ENCODE measurements at regions not wholly inside any gene's neighbourhood (a gene's known extent, or its start where the extent isn't known, plus 50 kb on each side); places are given as distances from the start of the nearest gene placed in this dataset.

GRCh38 chr4:136198358-136198757, 1333.9 kb downstream of the PCDH18 start:
- TF ChIP-seq, protein P1, sequence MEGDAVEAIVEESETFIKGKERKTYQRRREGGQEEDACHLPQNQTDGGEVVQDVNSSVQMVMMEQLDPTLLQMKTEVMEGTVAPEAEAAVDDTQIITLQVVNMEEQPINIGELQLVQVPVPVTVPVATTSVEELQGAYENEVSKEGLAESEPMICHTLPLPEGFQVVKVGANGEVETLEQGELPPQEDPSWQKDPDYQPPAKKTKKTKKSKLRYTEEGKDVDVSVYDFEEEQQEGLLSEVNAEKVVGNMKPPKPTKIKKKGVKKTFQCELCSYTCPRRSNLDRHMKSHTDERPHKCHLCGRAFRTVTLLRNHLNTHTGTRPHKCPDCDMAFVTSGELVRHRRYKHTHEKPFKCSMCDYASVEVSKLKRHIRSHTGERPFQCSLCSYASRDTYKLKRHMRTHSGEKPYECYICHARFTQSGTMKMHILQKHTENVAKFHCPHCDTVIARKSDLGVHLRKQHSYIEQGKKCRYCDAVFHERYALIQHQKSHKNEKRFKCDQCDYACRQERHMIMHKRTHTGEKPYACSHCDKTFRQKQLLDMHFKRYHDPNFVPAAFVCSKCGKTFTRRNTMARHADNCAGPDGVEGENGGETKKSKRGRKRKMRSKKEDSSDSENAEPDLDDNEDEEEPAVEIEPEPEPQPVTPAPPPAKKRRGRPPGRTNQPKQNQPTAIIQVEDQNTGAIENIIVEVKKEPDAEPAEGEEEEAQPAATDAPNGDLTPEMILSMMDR (IDR thresholded peaks at IDR 0.05): no peak

GRCh38 chr4:136194962-136195361, 1337.3 kb downstream of the PCDH18 start:
- TF ChIP-seq, protein P1 (IDR thresholded peaks at IDR 0.05): no peak

GRCh38 chr4:136186650-136187049, 1345.6 kb downstream of the PCDH18 start:
- TF ChIP-seq, protein P1 (IDR thresholded peaks at IDR 0.05): no peak

GRCh38 chr4:136183513-136183912, 1348.8 kb downstream of the PCDH18 start:
- TF ChIP-seq, protein P1 (IDR thresholded peaks at IDR 0.05): no peak

DNA sequence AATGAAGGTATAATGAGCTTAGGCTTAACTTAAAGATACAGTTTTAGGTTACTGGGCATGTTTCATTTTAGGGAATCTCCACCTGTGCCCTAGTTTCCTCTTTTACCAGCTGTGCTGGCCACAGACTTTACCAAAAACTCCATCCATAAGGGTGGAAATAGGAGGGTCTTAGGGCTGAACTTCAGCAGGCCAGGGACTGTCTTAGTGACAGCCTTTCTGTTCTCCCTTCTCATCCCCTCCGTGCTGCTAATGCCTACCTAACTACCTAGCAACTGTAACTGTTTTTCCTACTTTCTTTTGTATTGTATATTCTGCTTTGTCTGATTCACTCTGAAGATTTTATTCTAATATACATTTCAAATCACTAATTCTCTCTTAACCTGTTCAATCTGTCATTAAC, 1375.3 kb downstream of the PCDH18 start:
- TF ChIP-seq, protein P1 (IDR thresholded peaks at IDR 0.05): no peak

DNA sequence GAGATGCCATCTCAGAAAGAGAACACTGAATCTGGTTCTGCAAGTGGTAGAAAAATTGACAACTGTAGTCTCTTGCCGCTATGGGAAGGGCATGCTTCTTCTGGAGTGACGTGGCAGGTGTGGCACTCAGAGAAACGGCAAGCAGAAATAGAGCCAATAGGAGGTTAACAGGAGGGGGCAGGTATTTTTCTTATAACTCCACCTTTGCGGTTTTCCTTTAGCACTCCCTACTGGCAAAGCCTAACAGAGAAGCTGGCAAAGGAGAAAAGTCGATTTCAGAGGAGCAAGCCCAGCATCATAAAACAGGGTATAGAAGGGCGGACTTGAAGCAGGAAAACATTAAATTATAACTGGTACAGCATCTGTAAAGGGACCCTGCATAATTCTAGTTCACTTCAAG, 1382.2 kb downstream of the PCDH18 start:
- TF ChIP-seq, protein P1 (IDR thresholded peaks at IDR 0.05): no peak

GRCh38 chr4:136136601-136137000, 1395.7 kb downstream of the PCDH18 start:
- TF ChIP-seq, protein P1 (IDR thresholded peaks at IDR 0.05): no peak

DNA sequence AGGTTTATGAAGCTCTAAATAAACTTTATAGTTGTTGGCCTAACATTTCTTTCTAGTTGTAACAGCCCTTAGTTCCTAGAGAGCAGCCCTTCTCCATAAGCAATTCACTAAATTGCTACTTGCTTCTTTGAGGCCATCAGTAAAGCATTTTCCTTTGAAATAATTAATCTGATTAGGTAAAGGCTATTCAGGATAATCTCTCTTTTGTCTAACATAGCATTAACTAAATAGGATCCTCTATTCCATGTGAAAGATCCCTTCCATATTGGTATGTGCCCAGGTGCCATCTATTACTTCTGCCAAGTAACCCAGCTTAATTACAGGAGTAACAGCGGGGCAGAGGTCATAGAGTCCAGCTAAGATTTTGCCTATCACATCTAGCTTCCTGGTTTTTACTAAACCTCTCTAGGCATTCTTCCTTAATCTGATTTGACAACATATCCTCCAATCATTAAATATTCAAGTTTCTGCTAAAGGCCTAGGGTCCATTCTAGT, 1408.0 kb downstream of the PCDH18 start:
- TF ChIP-seq, protein P1 (IDR thresholded peaks at IDR 0.05): no peak

Measured in LNCAP (cell line).